ENCODE measurements at regions not wholly inside any gene's neighbourhood (a gene's known extent, or its start where the extent isn't known, plus 50 kb on each side); places are given as distances from the start of the nearest gene placed in this dataset.

DNA sequence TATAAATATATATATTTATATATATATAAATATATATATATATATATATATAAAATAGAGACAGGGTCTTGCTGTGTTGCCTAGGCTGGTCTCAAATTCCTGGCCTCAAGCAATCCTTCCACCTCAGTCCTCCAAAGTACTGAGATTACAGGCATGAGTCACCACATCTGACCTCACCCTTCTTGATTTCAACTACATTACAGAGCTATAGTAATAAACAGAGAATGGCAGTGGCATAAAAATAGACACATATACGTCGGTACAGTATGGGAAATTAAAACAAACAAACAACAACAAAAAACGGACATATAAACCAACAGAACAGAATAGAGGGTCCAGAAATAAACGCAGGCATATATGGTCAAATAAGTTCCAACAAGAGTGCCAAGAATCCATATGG is 77.6 kb upstream of the PPP1R3A start:
- no peak for TF ChIP-seq CTCF (optimal IDR thresholded peaks at IDR 0.05 in 1 of 3, IDR thresholded peaks at IDR 0.05 in 1 of 3, conservative IDR thresholded peaks at IDR 0.05 in 1 of 3; ENCODE audit: extremely low read depth in 1 of 3, insufficient read depth in 2 of 3, low read length in 3 of 3)
- TF ChIP-seq EZH2 (IDR thresholded peaks at IDR 0.05; ENCODE audit: low read length), result no peak

Measured in keratinocyte (primary cell).